ENCODE measurements at regions not wholly inside any gene's neighbourhood (a gene's known extent, or its start where the extent isn't known, plus 50 kb on each side); places are given as distances from the start of the nearest gene placed in this dataset.

DNA sequence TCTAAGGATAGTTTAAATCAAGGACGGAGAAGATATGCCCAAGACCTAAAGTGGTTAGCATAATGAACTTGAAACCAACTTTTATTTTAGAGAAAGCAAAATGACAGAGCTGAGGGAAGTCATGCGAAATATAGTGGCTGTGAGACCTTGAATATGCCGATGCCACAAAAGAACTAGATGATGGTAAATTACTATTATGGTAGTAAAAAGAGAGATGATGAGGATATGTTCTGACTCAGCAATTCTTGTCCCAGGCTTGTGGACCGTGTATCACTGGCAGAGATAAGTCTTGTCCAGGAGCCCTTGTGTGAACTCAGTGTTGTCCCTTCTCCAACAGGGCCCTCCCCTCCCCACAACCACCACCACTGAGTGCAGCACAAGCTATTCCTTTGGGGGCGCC lies 1605.6 kb upstream of the TENM3 start:
- no peak for DNase-seq

DNA sequence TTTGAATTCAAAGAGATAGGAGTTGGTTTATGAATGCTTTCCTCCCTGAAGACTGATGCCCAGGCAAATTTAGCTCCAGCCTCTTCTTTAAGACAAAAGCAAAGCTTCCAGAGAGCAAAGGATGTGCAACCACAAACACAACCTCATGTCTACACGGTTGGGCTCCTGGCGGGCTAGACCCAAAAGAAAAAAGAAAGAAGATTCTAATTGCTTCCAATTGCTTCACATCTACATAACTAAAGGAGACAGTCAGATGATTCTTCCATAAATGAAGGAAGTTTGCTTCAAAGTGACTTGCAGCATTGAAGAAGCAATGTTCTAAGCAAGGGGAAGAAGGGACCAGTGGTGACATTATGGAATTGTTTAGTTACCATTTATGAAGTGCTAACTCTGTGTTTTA lies 1603.0 kb upstream of the TENM3 start:
- DNase-seq: no peak

DNA sequence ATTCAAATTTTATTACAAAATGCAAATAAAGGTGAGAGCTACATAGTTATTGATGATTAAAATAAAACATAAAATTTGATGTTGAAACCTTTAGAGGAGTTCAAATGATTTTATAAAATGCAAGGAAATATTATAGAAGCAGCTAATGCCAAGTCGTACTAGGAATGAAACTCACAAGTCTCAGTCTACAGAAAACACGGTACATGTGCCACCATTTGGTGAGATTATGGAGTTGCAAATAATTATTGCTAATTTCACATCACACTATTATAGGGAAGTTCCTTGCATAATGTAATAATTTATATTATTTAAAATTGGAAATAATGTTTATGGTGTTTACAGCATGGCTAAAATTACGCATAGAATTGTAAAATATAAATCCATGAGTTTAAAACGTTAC lies 1601.7 kb upstream of the TENM3 start:
- no peak for DNase-seq

DNA sequence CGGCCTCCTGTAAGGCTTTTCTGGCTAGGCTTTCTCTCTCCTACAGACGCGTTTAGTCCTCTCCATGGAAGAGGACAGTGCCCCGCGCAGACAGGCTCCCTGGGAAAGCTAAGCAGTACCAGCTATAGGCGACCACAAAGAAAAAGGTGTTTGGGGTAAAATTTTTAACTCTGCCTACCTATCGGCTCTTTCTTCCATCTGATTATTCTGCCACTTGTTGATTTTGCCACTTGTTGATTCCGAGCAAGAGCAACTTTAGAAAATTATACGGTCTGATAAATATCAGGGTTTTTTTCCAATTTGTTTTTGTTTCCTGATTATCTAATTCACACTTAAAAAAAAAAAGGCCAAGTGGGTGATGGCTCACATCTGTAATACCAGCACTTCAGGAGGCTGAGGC lies 1600.5 kb upstream of the TENM3 start:
- DNase-seq: no peak

DNA sequence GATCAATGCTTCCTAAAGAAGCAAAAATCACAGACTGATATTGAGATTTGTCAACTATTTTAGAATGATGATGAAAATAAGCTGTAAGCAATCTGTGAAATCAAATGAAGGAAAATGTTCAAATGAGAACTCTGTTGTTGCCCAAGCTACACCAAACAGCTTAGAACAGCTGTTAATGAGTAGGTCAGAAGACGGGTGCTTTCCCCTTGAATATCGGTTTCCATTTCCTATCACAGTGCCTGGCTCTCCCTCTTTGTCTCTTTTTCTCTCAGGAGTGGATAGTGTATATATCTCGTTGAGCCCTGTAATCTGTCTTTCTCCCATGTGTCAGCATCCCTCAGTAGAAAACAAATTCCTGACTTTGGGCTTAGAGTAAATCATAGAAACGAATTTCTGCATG lies 1592.9 kb upstream of the TENM3 start:
- DNase-seq: no peak

DNA sequence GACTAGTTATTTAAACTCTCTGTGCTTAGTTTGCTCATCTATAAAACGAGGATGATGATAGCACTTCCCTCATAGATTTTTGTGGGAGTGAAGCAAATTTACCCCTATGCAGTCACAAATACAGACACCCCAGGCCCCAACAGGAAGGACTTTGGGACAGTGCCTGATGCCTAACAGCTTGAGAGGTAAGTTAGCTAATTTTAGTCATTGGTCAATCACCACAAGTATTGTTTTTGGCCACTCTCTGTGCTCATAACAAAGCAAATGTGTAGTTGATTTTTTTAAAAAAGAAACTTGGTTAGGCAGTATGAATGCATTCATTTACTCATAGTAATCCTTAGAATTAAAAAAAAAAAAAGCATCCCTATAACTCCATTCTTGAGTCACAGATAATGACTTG lies 1590.7 kb upstream of the TENM3 start:
- DNase-seq: no peak

DNA sequence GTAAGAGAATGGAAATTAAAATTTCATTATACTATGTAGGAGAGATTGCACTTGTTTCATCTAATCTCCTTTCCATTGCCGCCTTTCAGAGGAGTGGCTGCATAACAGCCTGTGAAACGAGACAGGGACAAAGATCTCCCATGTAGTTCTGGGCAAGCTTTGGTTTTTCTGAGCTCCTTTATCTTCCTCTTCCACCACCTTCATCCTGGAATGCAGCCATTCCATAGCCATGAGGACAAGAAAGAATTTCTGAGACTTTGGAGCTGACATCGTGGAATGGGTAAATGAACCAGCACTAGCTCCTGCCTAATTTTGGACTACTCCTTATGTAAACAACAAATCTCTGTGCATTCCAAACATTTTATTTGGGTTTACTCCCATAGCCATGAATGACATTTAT lies 1587.3 kb upstream of the TENM3 start:
- DNase-seq: no peak

DNA sequence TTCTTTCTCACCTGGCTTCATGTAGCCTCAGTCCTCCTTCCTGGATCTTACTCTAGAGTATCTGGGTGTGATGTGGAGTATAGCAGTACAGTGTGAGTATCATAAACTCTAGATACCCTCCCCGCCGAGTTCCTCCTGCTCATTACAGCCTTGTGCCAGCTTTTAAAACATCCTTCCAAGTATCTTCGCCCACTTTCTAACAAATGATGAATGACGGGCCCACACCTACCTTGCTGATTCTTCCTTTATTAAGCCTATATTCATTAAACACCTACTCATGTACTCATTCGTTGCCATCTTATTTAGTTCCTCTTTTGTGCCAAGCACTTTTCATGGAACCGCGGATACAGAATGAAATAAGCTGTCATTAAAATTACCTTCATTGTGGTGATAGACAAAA lies 1585.3 kb upstream of the TENM3 start:
- no peak for DNase-seq

DNA sequence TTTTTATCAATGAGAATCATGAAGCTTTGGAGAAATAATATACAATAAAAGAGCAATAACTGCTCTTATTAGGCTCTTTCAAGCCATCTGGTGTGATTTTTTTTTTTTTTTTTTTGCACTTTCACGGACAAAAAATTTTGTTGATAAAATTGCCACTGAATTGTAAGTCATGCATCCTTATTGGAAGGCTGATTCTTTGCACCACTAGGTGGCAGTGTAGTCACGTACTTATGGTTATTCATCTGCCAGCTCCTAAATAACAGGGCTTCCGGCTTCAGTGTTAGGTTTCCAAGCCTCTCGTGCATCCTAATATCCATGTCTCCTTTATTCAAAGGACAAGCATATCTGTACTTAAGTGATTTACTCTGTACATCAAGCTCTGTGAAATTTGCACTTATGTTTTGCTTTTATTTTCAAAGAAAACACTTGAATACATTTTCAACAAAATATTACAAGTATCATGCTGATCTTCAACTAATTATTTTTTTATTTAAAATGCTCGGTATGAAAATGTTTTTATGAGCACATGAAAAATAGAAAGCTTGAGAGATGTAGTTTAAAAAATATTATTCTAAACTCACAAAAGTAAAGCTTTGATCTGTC lies 1578.3 kb upstream of the TENM3 start:
- DNase-seq: peak; percentile 19

DNA sequence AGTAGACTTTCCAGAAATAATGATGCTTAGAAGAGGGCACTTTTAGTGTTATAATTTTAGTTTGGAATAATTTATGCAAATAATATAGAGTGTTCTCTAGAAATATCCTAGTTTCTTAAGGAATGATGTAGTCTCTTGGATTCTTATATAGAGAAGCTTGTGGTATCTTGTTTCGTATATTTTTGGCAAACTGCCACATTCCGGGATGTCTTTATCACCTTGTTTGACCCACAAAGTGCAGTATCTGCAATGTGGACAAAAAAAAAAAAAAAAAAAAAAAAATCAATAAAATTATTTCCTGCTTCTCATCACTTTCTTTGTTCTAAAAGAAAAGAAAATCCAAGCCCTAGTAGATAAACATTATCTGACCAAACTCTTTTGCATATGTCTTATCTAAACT lies 1577.7 kb upstream of the TENM3 start:
- DNase-seq: no peak

DNA sequence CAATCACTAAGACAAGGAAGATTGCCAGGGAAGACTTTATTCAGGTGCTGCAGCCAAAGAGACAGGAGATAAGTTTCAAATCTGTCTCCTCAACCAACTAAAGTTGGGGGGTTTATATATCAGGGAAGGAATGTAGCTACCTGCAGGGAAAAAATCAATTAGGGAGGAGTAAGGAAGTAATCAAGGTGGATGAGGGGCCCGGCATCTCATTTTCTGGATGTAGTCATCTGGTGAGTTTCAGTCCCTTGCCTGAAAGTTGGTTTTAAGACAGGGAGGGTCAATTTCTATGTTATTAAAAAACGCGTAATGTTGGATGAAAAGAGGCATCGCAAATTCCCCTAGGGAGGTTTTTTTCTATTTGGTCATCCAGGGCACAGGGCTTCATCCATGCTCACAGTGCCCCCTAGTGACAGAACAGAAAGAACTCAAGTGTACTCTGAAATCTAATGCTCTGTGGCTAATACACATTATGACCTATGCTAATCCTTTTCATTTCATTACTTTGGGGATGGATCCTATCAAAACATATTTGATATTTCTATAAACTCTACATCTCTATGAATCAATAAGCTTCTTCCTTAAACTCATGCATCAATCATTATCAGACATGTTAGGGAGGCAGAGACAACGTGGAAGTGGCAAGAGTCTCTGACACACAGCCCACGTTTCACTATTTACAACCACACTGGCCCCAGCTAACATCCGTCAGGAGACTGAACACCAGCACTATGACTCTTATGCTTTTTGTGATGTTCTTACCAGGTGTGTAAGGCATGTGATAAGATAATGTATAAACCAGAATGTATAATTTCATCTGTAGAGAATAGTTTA lies 1577.0 kb upstream of the TENM3 start:
- no peak for DNase-seq

DNA sequence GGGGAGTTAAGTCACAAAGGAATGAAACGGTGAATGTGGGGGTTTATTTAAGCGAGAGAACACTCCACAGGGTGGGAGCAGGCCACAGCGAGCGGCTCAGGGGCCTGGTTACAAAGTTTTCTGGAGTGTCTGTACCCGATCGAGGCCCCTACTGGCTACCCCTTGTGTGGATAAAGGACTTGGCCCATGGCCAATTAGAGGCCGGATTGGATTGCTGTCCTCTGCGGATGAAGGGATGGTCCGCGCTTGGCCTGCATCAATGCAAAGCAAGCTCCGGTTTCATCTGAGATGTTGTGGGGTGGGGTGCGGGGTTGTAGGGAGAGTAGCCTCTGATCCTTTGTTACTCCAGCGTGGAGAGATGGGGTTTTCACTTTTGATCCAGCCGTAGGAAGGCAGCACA lies 1574.5 kb upstream of the TENM3 start:
- DNase-seq: no peak

DNA sequence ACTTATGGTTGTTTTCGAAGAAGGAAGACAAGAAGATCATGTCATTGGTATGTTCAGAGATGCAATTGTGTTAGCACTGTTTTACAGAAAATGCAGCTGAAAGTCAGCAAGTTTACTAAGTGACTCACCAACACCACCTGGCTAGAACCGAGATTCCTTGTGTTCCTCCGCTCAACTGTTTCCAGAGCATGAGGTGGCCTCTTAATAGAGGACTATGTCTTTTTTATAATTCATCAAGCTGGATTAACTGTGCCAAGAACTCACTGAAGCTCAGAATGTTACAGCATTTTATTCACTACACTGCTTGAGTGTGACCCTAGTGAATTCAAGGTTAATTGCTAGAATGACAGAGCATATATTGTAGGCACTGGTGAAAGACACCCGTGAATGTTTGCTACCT lies 1573.5 kb upstream of the TENM3 start:
- no peak for DNase-seq

DNA sequence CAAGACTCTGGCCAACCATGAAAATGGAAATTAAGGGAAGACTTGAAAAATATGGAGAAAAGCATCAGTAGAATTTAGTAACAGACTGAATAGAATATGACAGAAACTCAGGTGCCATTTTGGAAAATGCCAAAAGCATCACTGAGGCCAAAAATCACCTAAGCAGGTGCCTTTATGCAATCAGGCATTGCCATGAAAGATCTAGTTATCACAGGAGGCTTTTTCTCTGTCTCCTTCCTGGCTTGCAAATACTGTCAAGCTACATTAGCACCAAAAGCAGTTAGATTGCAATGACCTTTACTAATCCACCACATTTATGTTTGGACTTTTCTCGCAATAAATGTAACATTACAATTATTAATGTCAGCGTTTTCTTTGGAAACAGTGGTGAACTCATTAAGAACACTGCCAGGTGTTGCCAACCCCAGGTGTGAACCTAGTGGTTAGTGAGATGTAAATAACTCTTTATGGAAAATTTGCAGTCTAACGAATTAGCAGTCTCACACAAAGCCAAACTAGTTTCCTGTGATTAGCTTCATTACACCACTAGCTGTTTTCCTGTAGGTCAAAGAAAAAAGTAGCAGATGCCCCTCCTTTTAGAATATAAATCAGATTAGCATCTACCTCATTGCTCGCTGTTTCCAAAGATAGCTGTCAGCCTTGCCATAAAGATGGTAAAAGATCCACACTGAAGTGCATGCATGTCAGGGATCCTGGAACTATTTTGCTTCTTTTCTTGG lies 1568.4 kb upstream of the TENM3 start:
- DNase-seq: no peak

DNA sequence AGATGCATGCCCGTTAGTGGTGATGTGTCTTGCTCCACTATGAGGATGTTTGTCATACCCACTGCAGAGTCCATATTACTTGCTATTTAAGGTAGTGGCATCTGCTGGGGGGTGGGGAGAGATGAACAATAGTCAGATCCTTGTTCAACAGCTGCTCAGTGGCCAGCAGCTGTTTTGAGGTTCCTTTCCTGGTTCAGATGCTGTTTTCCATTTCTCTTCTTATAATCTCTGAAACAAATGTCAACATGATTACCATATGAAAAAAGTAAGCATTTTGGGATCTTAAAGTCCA lies 1567.9 kb upstream of the TENM3 start:
- no peak for DNase-seq

DNA sequence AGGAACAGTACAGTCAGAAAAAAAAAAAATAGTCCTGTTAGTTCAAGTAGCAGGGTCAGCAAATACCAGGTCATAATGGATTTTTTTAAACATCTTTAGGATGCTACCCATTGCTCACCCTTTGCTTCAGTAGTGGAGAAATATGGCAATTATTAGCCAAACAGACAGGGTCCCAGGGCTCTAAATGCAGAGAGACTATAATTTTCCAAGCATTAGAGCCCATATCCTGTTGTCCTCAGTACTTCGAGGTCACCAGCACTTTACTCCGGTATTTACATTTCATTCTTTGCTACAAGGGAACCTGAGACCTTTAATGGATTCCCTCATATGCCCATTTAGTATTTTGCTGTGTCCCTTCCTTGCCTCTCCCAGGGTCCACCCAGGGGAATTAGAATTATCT lies 1562.9 kb upstream of the TENM3 start:
- no peak for DNase-seq

DNA sequence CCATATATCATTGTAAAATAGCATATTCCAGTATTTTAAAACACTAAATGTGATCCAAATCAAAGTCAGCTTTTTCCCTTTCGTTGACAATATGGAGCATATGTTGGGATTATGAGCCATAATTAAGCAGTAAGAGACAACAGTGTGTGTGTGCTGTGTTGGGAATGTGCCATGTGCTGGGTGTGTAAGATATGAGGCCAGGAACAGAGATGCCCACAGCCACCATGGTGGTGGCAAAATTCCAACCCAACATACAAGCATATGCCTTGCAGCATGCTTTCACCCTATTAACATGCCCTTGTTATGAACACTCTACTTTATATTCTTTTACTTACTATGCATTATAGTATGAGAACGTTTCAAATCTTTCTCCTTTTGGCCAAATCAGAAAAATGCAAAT lies 1560.4 kb upstream of the TENM3 start:
- no peak for DNase-seq

DNA sequence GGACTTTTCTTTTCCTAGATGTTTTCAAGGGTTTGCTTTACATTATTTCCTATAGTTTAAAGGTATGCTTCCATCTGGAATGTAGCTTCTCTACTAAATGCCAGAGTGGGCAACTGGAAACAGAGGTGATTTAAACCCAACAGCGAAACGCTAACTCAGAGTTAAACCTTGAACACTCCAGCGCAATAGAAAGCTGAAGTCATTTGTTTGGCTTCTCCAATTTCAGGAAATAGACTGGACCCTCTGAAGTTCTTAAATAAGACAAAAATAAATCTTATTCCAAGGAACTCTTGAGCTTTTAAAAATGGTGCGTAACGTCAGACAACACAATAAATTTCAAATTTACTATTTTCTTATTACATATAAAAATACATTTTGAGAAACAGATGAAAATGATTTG lies 1560.0 kb upstream of the TENM3 start:
- no peak for DNase-seq

DNA sequence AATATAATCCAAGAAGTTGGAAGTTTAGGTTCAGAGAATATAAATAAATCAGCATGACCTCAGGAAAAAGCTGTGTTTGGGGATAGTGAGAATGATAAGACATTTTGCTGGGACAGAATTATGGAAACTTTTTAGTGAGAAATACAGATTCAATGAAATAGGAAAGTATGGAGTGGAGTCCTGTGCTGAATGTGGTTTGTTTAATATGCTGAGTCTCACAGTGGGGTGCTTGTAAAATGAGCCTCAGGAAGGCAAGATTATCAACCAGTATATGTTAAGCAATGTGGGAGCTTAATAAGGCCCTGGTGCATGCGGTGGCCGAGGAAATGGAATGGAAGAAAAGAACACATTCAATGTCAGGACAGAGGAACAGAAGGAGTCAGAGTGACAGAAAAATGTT lies 1554.7 kb upstream of the TENM3 start:
- no peak for DNase-seq

DNA sequence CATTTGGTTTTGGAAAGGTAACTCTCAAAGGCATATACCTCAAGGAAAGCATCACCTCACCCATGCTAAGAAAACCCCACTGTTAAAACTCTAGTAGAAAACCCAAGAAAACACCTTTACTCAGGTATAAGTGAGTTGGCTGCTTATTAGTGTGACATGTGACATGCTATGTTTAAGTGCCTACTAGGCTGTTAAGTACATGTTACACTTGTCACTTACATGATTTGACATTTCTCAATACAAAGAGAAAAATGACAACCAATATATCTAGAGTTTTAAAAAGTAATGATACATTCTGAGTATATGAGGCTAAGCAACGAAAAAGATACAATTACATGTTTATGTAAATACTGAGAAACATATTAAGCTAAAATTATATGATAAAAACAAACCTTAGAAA lies 1548.3 kb upstream of the TENM3 start:
- no peak for DNase-seq

DNA sequence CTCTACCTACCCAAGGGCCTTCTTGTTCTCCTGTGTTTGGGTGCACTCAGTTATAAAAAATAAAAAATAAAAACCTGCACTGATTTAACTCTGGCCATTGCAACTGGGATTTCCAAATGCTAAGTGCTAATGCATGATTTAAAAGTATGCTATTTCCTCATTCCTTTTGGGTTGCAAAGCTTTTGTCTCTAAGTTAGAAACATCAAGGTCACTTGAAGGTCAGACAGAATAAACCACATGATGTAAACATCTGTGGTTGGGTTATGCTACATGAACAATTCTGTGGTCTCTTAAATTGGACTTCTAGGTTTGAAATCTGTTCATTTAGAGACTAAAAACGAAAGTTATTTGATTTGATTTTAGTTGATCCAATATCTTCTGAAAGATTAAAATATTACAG lies 1547.4 kb upstream of the TENM3 start:
- no peak for DNase-seq

DNA sequence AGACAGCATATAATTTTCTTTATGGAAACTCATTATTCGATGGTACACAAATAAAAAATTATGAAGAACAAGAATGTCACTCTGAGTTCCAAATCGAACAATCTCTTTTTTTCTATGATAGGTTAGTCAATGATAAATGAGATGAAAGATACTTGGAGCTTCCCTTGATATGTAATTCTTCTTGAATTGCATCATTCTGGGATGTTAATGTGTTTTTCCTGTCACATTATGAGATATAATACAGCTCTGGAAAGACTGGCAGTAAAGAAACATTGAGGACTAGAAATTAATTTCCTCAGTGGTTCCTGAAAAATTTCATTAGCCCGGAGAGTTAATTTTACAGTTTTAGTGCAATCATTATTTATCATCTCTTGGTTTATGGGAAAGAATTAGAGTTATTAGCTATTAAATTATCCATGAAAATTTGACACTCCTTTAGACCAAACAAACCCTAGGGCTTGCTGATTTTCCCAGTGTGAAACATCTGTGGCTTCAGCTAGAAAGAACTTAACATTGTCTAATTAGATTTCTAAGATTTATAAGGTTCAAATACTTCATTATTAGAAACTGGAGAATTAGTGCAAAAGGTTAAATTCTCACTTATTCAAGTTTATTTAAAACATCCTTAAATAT lies 1546.6 kb upstream of the TENM3 start:
- no peak for DNase-seq

DNA sequence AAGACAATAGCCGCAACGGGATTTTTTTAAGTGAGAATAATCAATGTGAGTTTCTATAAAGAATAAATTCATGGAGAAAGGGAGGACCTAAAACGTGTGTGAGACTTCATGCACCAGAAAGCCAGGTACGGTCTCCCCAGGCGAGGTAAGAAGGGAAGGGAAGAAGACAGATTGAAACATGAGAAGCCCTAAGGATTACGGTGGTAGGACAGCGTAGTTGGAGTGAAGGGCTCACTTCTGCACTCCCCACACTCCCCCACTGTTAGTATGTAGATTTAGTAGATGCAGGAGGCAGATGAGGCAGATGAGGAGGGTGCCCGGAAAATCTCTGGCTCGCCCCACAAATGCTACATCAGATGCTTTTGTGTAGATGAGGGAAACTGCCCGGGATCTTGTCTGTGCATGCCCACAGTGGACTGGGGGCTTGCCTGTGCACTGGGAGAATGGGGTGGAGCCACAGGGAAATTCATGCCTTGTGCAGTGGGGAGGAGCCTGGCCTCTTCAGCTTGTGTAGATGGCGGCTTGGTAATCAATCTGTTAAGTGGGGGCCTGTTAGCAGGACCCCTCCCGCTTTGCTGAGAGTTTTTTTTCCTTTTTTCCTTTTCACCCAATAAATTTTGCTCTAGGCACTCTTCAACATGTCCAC lies 1544.5 kb upstream of the TENM3 start:
- DNase-seq: no peak

DNA sequence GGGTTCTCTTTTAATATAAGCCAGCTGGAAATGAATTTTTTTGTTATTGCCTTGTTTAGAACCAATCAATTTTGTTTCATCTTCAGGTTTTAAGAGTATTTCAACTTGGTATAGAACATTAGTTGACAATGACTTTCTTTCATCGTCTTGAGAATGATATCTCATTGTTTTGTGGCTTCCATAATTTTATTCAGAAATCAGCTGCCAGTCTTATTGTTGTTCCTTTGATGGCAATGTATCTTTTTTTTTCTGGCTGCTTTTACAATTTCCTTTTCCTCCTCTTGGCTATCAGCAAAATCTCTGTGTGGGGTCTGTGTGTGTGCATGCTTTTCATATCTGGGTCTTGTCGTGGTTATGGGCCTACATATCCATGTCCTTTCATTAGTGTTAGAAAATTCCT lies 1536.4 kb upstream of the TENM3 start:
- DNase-seq: no peak

Data from stimulated activated CD4-positive, alpha-beta T cell treated with anti-CD3 and anti-CD28 coated beads, Interleukin-12 subunit alpha, Interleukin-12 subunit beta, amount 100 ng/mL, for 4 hours (primary cell).